GM21381 (cell line): ENCODE measurements at regions not wholly inside any gene's neighbourhood (a gene's known extent, or its start where the extent isn't known, plus 50 kb on each side); places are given as distances from the start of the nearest gene placed in this dataset.

Experiments
- ATAC-seq: cut with Tn5 transposase; IDR thresholded peaks from one replicate; pipeline ENCODE4 v1.9.1; 2021; ENCODE audit warnings: mild to moderate bottlenecking, moderate library complexity; ENCODE audit not compliant: unreplicated experiment

GRCh38 chr6:156461647-156462046 lies 315.5 kb upstream of the ARID1B start:
- ATAC-seq, result no peak

- no peak for ATAC-seq
Measured at GRCh38 chr6:156457601-156458000, 319.6 kb upstream of the ARID1B start.

GRCh38 chr6:156455847-156456246 lies 321.3 kb upstream of the ARID1B start:
- no peak for ATAC-seq

- ATAC-seq, result no peak
Measured at GRCh38 chr6:156454867-156455266, 322.3 kb upstream of the ARID1B start.

- ATAC-seq, result no peak
Measured at GRCh38 chr6:156451726-156452125, 325.5 kb upstream of the ARID1B start.

GRCh38 chr6:156451088-156451487 lies 326.1 kb upstream of the ARID1B start:
- no peak for ATAC-seq

GRCh38 chr6:156450421-156450820 lies 326.8 kb upstream of the ARID1B start:
- ATAC-seq, result no peak

- no peak for ATAC-seq
Measured at GRCh38 chr6:156449569-156449968, 327.6 kb upstream of the ARID1B start.

GRCh38 chr6:156449128-156449527 lies 328.1 kb upstream of the ARID1B start:
- ATAC-seq, result no peak

- ATAC-seq, result no peak
Measured at GRCh38 chr6:156448579-156448978, 328.6 kb upstream of the ARID1B start.

- no peak for ATAC-seq
Measured at GRCh38 chr6:156440688-156441087, 336.5 kb upstream of the ARID1B start.

- ATAC-seq, result no peak
Measured at GRCh38 chr6:156438350-156438923, 338.7 kb upstream of the ARID1B start.

- ATAC-seq, result no peak
Measured at GRCh38 chr6:156437121-156437879, 339.9 kb upstream of the ARID1B start.

- no peak for ATAC-seq
Measured at GRCh38 chr6:156434795-156435190, 342.4 kb upstream of the ARID1B start.

- ATAC-seq, result no peak
Measured at GRCh38 chr6:156434049-156434794, 343.0 kb upstream of the ARID1B start.

GRCh38 chr6:156432543-156432942 lies 344.6 kb upstream of the ARID1B start:
- no peak for ATAC-seq

- ATAC-seq, result no peak
Measured at GRCh38 chr6:156430386-156430785, 346.8 kb upstream of the ARID1B start.

- no peak for ATAC-seq
Measured at GRCh38 chr6:156427345-156427744, 349.8 kb upstream of the ARID1B start.

GRCh38 chr6:156425359-156426020 lies 351.7 kb upstream of the ARID1B start:
- ATAC-seq, result no peak

GRCh38 chr6:156423829-156424228 lies 353.3 kb upstream of the ARID1B start:
- ATAC-seq, result no peak

- no peak for ATAC-seq
Measured at GRCh38 chr6:156423075-156423474, 354.1 kb upstream of the ARID1B start.
